ENCODE measurements at regions not wholly inside any gene's neighbourhood (a gene's known extent, or its start where the extent isn't known, plus 50 kb on each side); places are given as distances from the start of the nearest gene placed in this dataset.
"Not testable (repeated sequence)": the region's sequence is repeated elsewhere in the genome, so short reads cannot be mapped to it uniquely, and the experiment has no call there.

DNA sequence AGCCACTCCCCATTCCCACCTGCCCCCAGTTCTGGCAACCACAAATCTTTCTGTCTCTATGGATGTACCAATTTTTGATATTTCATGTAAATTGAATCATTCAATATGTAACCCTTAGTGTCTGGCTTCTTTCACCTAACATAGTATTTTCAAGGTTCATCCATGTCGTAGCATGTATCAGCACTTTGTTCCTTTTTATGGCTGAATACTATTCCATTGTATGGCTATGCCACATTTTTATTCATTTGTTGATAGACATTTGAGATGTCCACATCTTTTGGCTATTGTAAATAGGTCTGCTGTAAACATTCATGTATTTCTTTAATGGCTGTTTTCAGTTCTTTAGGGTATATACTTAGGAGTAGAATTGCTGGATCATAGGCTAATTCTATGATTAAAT, 270.5 kb downstream of the FGFR2 start:
- Mint-ChIP-seq H3K27ac (ENCODE audit: unreplicated experiment) (no peak overlapping the region), H3K9me3 (no peaks in the 10 kb centered on the region), H3K4me3 (no peak overlapping the region), H3K36me3 (ENCODE audit: low read depth) (no peaks in the 10 kb centered on the region), H3K27me3 (ENCODE audit: low read depth) (peaks cover 4% of the 10 kb centered on the region), H3K4me1 (no peaks in the 10 kb centered on the region)
- TF ChIP-seq, protein P1, sequence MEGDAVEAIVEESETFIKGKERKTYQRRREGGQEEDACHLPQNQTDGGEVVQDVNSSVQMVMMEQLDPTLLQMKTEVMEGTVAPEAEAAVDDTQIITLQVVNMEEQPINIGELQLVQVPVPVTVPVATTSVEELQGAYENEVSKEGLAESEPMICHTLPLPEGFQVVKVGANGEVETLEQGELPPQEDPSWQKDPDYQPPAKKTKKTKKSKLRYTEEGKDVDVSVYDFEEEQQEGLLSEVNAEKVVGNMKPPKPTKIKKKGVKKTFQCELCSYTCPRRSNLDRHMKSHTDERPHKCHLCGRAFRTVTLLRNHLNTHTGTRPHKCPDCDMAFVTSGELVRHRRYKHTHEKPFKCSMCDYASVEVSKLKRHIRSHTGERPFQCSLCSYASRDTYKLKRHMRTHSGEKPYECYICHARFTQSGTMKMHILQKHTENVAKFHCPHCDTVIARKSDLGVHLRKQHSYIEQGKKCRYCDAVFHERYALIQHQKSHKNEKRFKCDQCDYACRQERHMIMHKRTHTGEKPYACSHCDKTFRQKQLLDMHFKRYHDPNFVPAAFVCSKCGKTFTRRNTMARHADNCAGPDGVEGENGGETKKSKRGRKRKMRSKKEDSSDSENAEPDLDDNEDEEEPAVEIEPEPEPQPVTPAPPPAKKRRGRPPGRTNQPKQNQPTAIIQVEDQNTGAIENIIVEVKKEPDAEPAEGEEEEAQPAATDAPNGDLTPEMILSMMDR (conservative IDR thresholded peaks at IDR 0.05), result no peak
- no peak for DNase-seq (ENCODE audit: low read depth, low spot score)

DNA sequence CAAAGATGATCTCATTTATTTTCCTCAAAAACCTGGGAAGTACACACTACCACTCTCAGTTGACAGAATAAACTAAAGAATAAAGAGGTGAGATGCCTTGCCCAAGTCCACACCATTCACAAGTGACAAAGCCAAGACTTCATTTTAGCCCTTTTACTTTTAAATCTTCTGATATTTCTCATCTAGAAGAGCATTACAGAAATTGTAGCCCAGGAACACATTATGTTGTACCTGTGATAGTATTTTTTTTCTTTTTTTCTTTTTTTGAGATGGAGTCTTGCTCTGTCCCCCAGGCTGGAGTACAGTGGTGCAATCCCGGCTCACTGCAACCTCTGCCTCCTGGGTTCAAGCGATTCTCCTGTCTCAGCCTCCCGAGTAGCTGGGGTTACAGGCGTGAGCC, 268.6 kb downstream of the FGFR2 start:
- not testable (repeated sequence) for H3K36me3 Mint-ChIP-seq (ENCODE audit: low read depth); H3K9me3 Mint-ChIP-seq; H3K27me3 Mint-ChIP-seq (ENCODE audit: low read depth); H3K4me1 Mint-ChIP-seq; DNase-seq (ENCODE audit: low read depth, low spot score); H3K27ac Mint-ChIP-seq (ENCODE audit: unreplicated experiment); H3K4me3 Mint-ChIP-seq

DNA sequence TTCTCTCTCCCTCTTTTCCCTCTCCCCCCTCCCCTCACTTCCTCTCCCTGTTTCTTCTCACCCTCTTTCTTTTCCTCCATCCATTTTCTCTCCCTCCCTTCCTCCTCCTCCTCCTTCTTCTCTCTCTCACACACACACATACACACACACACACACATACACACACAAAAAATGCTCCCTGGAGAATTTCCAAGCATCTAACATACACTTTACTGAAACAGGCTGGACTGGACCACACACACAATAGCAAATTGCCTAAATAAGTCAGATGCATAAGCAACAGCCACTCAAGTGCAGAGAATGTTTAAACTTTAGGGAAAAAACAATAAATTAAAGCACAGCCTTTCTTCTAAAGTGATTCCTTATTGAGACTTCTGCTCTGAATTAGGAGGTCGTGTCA, 267.7 kb downstream of the FGFR2 start:
- Mint-ChIP-seq H3K4me1 (peaks cover 3% of the 10 kb centered on the region), H3K27ac (ENCODE audit: unreplicated experiment) (peak overlapping the region; percentile 12), H3K4me3 (no peak overlapping the region), H3K27me3 (ENCODE audit: low read depth) (no peaks in the 10 kb centered on the region), H3K9me3 (peaks cover 2% of the 10 kb centered on the region), H3K36me3 (ENCODE audit: low read depth) (peaks cover 2% of the 10 kb centered on the region)
- TF ChIP-seq, protein P1 (conservative IDR thresholded peaks at IDR 0.05), result no peak
- no peak for DNase-seq (ENCODE audit: low read depth, low spot score)

DNA sequence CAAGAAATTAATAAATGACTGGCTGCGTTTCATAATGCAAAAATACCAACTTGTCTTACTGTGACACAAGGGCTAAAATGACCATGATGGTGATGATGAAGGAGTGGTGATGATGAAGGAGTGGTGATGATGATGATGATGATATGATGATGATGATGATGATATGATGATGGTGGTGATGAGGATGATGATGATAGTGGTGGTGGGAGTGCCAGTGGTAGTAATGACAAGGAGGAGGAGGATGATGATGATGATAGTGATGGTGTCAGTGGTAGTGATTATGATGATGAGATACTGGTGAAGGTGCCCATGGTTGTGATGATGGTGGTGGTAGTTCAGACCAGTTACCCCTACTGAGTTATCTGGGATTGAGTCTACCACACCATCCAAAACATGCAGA, 265.9 kb downstream of the FGFR2 start:
- H3K36me3 Mint-ChIP-seq (ENCODE audit: low read depth), result peaks cover 4% of the 10 kb centered on the region

DNA sequence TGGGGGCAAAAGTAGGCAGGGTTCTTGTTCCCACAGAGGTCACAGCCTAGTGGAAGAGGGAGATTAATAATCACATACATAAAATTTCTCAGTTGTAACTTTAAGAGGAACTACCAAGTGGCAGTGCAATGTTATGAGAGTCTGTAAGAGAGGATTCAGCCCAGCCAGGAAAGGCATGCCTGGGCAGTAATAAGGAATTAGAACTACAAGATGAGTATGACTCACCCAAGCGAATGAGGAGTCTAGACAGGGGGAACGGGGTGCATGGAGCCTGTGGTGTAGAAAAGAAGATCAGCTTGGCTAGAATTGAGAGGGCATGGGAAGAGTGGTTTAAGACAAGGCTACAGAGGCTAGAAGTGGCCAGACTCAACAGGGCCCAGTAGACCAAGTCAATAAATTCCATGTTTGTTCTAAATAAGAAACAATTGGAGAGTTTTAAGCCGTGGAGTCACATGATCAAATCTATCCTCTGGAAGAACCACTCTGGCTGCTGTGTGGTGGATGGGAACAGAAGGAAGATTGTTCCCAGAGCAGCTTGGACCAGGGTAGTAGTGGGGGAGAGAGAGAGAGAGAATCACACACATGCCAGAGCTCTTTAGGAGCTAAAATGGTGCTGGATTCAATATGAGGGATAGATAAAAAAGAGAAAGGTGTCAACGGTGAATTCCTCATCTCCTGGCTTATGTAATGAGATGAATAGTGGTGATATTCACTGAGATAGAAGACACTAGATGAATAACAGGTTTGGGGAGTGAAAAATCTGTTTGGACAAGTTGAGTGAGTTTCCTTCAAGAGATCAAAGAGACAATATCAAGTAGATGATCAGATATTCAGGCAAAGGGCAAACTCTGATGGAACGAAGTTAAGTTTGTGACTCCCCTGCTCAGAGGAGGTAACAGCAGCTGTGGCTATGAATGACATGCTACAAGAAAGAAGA, 265.1 kb downstream of the FGFR2 start:
- Mint-ChIP-seq H3K36me3 (ENCODE audit: low read depth) (peaks cover 4% of the 10 kb centered on the region), H3K4me1 (peaks cover 28% of the 10 kb centered on the region), H3K27me3 (ENCODE audit: low read depth) (no peaks in the 10 kb centered on the region), H3K27ac (ENCODE audit: unreplicated experiment) (no peak overlapping the region), H3K4me3 (no peak overlapping the region), H3K9me3 (peaks cover 3% of the 10 kb centered on the region)
- TF ChIP-seq, protein P1 (conservative IDR thresholded peaks at IDR 0.05), result no peak
- DNase-seq (ENCODE audit: low read depth, low spot score), result no peak

More for the DNA sequence above, 265.9 kb downstream of the FGFR2 start:
- Mint-ChIP-seq H3K9me3 (peaks cover 3% of the 10 kb centered on the region), H3K27me3 (ENCODE audit: low read depth) (no peaks in the 10 kb centered on the region), H3K27ac (ENCODE audit: unreplicated experiment) (no peak overlapping the region), H3K4me3 (no peak overlapping the region), H3K4me1 (peaks cover 21% of the 10 kb centered on the region)
- TF ChIP-seq, protein P1 (conservative IDR thresholded peaks at IDR 0.05), result no peak
- DNase-seq (ENCODE audit: low read depth, low spot score), result no peak

DNA sequence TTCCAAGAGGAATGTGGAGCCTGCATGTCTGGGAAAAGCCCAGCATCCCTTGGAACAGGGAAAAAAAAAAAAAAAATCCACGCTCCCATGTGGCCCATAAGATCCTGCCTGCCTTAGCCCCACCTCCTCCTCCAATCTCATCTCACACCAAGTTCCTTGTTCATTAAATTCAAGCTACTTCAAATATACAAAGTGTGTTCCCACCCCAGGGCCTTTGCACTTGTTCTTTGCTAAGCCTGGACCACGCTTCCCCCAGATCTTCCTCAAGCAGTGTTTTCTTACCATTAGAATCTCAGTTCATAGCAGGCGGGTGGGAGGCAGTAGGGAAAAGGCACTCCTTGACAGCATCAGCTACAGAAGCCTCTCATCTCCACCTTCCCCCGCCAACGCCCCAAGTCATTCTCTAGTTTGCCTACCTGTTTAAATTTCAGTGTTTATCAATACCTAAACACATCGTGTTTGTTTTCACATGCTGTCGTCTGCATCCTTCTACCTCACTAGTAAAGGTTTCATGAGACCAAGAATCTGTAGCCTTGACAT, 262.8 kb downstream of the FGFR2 start:
- no peak for DNase-seq (ENCODE audit: low read depth, low spot score)
- H3K4me1 Mint-ChIP-seq, result peaks cover 52% of the 10 kb centered on the region
- TF ChIP-seq, protein P1 (conservative IDR thresholded peaks at IDR 0.05), result no peak
- H3K4me3 Mint-ChIP-seq, result no peak overlapping the region
- peaks cover 3% of the 10 kb centered on the region for H3K9me3 Mint-ChIP-seq
- H3K36me3 Mint-ChIP-seq (ENCODE audit: low read depth), result peaks cover 4% of the 10 kb centered on the region
- H3K27ac Mint-ChIP-seq (ENCODE audit: unreplicated experiment), result no peak overlapping the region
- no peaks in the 10 kb centered on the region for H3K27me3 Mint-ChIP-seq (ENCODE audit: low read depth)
